ENCODE measurements at regions not wholly inside any gene's neighbourhood (a gene's known extent, or its start where the extent isn't known, plus 50 kb on each side); places are given as distances from the start of the nearest gene placed in this dataset.

GRCh38 chr3:13132281-13132680 lies 59.1 kb upstream of the IQSEC1 start:
- no peaks in the 10 kb centered on the region for H3K36me3 ChIP-seq
- no peaks in the 10 kb centered on the region for H3K27me3 ChIP-seq
- intact Hi-C loops (cut with DNase I) = no loop called here
- DNase-seq = peak in 1 of 5 donors; percentile 5
- no peaks in the 10 kb centered on the region for H3K4me1 ChIP-seq (ENCODE audit: insufficient read depth)
- no peak overlapping the region for H3K27ac ChIP-seq
- WGBS, 3 donors = 57 to 68% (median 60%) methylated on average over 4 of the region's 4 CpGs
- H3K4me3 ChIP-seq = no peak overlapping the region
- TF ChIP-seq EP300 (IDR thresholded peaks at IDR 0.05) (no peak), CTCF (IDR thresholded peaks at IDR 0.05) (no peak), POLR2A (IDR thresholded peaks at IDR 0.05) (no peak)
- H3K9me3 ChIP-seq = no peaks in the 10 kb centered on the region

- no peaks in the 10 kb centered on the region for H3K4me1 ChIP-seq (ENCODE audit: insufficient read depth)
- no peaks in the 10 kb centered on the region for H3K9me3 ChIP-seq
- TF ChIP-seq POLR2A (IDR thresholded peaks at IDR 0.05) (no peak), EP300 (IDR thresholded peaks at IDR 0.05) (no peak), CTCF (IDR thresholded peaks at IDR 0.05) (no peak)
- intact Hi-C loops (cut with DNase I) = no loop called here
- DNase-seq = no peak
- no peaks in the 10 kb centered on the region for H3K36me3 ChIP-seq
- no peaks in the 10 kb centered on the region for H3K27me3 ChIP-seq
- no peak overlapping the region for H3K4me3 ChIP-seq
- WGBS, 3 donors = 70 to 78% (median 74%) methylated on average over 3 of the region's 3 CpGs
- no peak overlapping the region for H3K27ac ChIP-seq
Observed at GRCh38 chr3:13130464-13131193, 57.4 kb upstream of the IQSEC1 start.

GRCh38 chr3:13125092-13126015 lies 52.1 kb upstream of the IQSEC1 start:
- no peaks in the 10 kb centered on the region for H3K36me3 ChIP-seq
- no peaks in the 10 kb centered on the region for H3K9me3 ChIP-seq
- H3K27me3 ChIP-seq = no peaks in the 10 kb centered on the region
- no peak overlapping the region for H3K4me3 ChIP-seq
- no peak overlapping the region for H3K27ac ChIP-seq
- 75 to 85% (median 76%) methylated on average over 13 of the region's 13 CpGs for WGBS, 3 donors
- TF ChIP-seq CTCF (IDR thresholded peaks at IDR 0.05) (no peak), POLR2A (IDR thresholded peaks at IDR 0.05) (no peak), EP300 (IDR thresholded peaks at IDR 0.05) (no peak)
- intact Hi-C loops (cut with DNase I) = no loop called here
- H3K4me1 ChIP-seq (ENCODE audit: insufficient read depth) = no peaks in the 10 kb centered on the region
- DNase-seq = no peak

- Histone ChIP-seq H3K9me3 (no peaks in the 10 kb centered on the region), H3K27me3 (no peaks in the 10 kb centered on the region), H3K27ac (no peak overlapping the region), H3K4me1 (ENCODE audit: insufficient read depth) (no peaks in the 10 kb centered on the region), H3K36me3 (no peaks in the 10 kb centered on the region), H3K4me3 (no peak overlapping the region)
- no peak for TF ChIP-seq EP300 (IDR thresholded peaks at IDR 0.05)
- no peak for TF ChIP-seq CTCF (IDR thresholded peaks at IDR 0.05)
- TF ChIP-seq POLR2A (IDR thresholded peaks at IDR 0.05) = no peak
- 73 to 79% (median 75%) methylated on average over 11 of the region's 11 CpGs for WGBS, 3 donors
- intact Hi-C loops (cut with DNase I) = no loop called here
- no peak for DNase-seq
Observed at GRCh38 chr3:13124631-13125030, 51.4 kb upstream of the IQSEC1 start.

Data from ovary (tissue), 7 donors.